Activated T-cell treated with anti-CD3 and anti-CD28 coated beads, Interleukin-2, amount 50 U/mL, for 72 hours (primary cell): ENCODE measurements at regions not wholly inside any gene's neighbourhood (a gene's known extent, or its start where the extent isn't known, plus 50 kb on each side); places are given as distances from the start of the nearest gene placed in this dataset.

Source experiments
- ATAC-seq, 2 donors: fragments of 150-1000 bp; cut with Tn5 transposase; replicated peaks in 1 of 2; 2 replicates each; pipeline ENCODE4 v1.10.0; 2021; ENCODE audit warnings: moderate library complexity in 2 of 2, mild to moderate bottlenecking in 1 of 2
- DNase-seq, 2 donors: peaks; one replicate each; pipeline ENCODE4 v3.0.0; 2021 to 2022; ENCODE audit warnings: mixed read lengths in 1 of 2
- H3K27ac Mint-ChIP-seq: one replicate; pipeline ENCODE4 v1.8.0; 2022; ENCODE audit warnings: mild to moderate bottlenecking, moderate library complexity, mixed read lengths
- H3K27me3 Mint-ChIP-seq: one replicate; pipeline ENCODE4 v1.8.0; 2022; ENCODE audit warnings: low read depth, mixed read lengths
- H3K36me3 Mint-ChIP-seq, 2 donors: one replicate each; pipeline ENCODE4 v1.8.0; 2022; ENCODE audit warnings: mixed read lengths in 2 of 2, mild to moderate bottlenecking in 1 of 2; ENCODE audit not compliant: insufficient read depth in 2 of 2
- H3K4me1 Mint-ChIP-seq: one replicate; pipeline ENCODE4 v1.8.0; 2022; ENCODE audit warnings: low read depth, mixed read lengths
- H3K4me3 Mint-ChIP-seq, 2 donors: one replicate each; pipeline ENCODE4 v1.8.0; 2022; ENCODE audit warnings: mild to moderate bottlenecking in 2 of 2, mixed read lengths in 2 of 2, moderate library complexity in 2 of 2
- H3K9me3 Mint-ChIP-seq, 2 donors: one replicate each; pipeline ENCODE4 v1.8.0; 2022; ENCODE audit warnings: mixed read lengths in 2 of 2

DNA sequence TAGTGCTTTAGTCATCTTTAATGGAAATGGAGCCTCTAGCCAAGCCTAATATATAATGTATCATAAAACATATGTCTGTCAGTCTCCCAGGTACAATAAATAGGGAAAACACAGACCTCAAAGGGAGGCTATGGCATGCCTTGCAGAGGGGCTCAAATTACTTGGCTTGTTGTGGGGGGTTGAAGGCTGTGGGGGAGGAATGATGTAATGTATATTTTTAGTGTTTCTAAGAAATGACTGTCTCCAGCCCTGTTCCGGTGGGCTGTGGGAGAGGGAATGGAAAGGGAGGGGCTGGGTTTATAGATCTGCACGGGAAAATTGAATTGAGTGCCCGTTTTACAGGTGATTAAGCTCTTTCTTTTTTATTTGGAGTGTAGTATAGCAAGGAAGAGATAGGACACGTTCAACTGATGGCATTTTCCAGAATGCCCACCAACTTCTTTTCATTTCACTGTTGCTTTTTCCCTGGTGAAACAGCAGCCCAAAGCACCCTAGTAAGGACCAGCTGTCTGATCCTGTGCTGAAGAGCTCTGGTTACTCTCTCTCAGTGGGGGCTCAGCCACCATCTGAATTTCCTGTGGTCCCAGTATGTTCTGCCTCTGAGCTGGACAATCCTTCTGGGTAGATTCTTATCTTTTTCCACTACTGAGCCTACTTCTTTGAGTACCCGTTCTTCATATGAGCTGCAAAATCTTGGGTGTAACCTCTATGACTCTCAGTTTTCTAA, 220.7 kb upstream of the CASK start:
- H3K9me3 Mint-ChIP-seq = peaks cover 5 to 6% of the 10 kb centered on the region in 2 donors
- H3K27ac Mint-ChIP-seq = no peak overlapping the region
- no peaks in the 10 kb centered on the region for H3K4me1 Mint-ChIP-seq
- H3K27me3 Mint-ChIP-seq = peaks cover 19% of the 10 kb centered on the region
- H3K36me3 Mint-ChIP-seq = peaks cover 1 to 6% of the 10 kb centered on the region in 2 donors
- H3K4me3 Mint-ChIP-seq = no peak overlapping the region
- ATAC-seq = no peak
- DNase-seq = no peak

DNA sequence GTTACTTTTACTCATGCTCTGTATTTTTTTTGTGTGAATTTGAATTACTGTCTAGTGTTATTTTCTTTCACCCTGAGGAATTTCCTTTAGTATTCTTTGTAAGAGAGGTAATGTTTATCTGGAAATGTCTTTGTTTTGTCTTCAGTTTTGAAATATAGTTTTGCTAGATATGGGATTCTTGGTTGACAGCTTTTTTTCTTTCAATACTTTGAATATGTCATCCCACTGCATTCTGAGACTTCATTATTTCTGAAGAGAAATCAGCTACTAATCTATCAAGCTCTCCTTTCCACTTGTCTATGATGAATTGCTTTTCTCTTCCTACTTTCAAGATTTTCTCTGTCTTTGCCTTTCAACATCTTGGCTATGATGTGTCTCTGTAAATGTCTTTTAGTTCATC, 217.0 kb upstream of the CASK start:
- no peak overlapping the region for H3K27ac Mint-ChIP-seq
- no peaks in the 10 kb centered on the region for H3K4me1 Mint-ChIP-seq
- DNase-seq (no peak), ATAC-seq (no peak)
- peaks cover 1 to 6% of the 10 kb centered on the region in 2 donors for H3K36me3 Mint-ChIP-seq
- H3K9me3 Mint-ChIP-seq = peaks cover 7 to 9% of the 10 kb centered on the region in 2 donors
- H3K4me3 Mint-ChIP-seq = no peak overlapping the region
- H3K27me3 Mint-ChIP-seq = peaks cover 16% of the 10 kb centered on the region

DNA sequence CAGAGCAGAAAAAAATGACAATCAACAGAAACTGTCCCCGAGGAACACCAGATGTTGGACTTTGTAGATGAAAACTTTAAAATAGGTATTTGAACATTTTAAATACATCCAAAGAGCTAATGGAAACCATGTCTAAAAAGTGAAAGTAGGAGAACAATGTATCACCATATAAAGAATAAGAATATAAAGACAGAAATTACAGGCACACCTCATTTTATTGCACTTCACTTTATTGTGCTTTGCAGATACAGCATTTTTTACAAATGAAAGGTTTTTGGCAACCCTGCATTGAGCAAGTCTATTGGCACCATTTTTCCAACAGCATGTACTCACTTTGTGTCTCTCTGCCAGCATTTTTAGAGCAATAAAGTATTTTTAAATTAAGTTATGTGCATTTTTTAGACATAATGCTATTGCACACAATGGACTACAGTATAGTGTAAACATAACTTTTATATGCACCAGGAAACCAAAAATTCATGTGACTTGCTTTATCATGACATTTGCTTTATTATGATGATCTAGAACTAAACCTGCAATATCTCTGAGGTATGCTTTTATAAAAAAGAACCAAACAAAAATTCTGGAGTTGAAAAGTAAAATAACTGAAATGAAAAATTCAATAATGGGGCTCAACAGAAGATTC, 212.4 kb upstream of the CASK start:
- H3K4me1 Mint-ChIP-seq = no peaks in the 10 kb centered on the region
- no peak for ATAC-seq

DNA sequence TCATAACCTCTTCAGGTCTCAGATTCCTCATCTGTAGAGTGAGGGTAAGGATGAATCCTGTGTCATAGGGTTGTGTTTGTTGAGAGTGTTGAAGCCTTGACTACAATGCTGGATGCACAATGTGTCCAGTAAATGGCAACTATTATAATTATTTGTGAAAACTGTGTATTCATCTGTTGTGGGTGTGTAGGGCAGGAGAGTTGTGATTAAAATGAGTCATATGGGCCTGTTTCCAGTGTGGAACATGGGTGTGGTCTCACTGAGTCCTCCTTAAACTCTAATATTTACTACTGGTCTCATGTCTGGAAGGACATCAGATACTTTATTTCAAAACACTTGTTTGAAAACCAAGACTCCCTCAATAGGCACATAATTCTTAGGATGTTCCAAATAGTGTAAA, 208.5 kb upstream of the CASK start:
- no peaks in the 10 kb centered on the region for H3K36me3 Mint-ChIP-seq
- ATAC-seq = no peak
- no peak overlapping the region for H3K27ac Mint-ChIP-seq
- H3K4me3 Mint-ChIP-seq = no peak overlapping the region
- H3K4me1 Mint-ChIP-seq = peaks cover 14% of the 10 kb centered on the region
- DNase-seq = no peak
- H3K27me3 Mint-ChIP-seq = peaks cover 26% of the 10 kb centered on the region
- peaks cover 1 to 2% of the 10 kb centered on the region in 2 donors for H3K9me3 Mint-ChIP-seq

More for the DNA sequence above, 212.4 kb upstream of the CASK start:
- DNase-seq = no peak
- H3K4me3 Mint-ChIP-seq = no peak overlapping the region
- no peak overlapping the region for H3K27ac Mint-ChIP-seq
- peaks cover 0 to 2% of the 10 kb centered on the region in 2 donors for H3K36me3 Mint-ChIP-seq
- H3K27me3 Mint-ChIP-seq = peaks cover 12% of the 10 kb centered on the region
- peaks cover 5 to 7% of the 10 kb centered on the region in 2 donors for H3K9me3 Mint-ChIP-seq

DNA sequence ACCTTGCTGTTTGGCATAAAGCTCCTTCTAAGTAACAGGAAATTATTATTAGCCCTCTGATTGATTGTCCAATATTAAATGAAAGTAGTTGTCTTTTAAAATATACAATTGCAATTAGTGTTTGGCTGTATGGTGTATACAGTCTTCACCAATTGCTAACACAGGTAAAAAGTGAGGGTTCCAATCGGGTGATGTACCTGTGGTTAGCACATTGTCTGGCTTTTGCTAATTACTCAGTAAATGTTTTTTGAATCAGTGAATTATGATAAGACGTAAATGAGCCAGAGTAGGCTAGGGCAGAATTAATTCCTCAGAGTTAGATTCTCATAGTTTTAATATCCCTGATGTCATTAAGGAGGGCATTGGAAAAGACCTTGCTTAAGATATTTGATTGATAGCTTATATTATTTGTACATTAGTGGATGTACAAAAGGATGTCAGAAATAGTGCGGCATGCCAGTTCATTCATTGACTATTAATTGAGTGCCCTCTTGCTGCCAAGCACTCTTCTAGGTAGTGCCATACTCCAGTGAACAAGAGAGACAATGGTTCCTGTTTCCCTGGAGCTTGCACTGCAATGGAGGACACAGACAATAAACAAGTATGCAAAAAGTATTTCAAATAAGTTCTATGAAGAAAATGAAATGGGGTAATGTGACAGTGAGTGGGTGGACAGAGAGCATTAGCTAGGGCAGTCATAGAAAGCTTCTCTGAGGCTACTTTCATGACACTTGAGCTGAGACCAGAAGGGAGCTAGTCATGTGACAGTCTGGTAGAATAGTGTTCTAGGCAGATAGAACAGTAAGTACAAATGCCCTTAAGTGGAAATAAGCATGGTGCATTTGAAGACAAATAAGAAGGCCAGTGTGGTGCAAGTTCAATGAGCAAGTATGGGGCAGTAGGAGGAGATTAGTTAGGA, 205.9 kb upstream of the CASK start:
- ATAC-seq (no peak), DNase-seq (no peak)
- Mint-ChIP-seq H3K9me3 (no peaks in the 10 kb centered on the region), H3K27ac (peak overlapping the region; percentile 73), H3K27me3 (peaks cover 26% of the 10 kb centered on the region), H3K36me3 (no peaks in the 10 kb centered on the region), H3K4me3 (peak overlapping the region in 1 of 2 donors; percentile 66), H3K4me1 (peaks cover 24% of the 10 kb centered on the region)

DNA sequence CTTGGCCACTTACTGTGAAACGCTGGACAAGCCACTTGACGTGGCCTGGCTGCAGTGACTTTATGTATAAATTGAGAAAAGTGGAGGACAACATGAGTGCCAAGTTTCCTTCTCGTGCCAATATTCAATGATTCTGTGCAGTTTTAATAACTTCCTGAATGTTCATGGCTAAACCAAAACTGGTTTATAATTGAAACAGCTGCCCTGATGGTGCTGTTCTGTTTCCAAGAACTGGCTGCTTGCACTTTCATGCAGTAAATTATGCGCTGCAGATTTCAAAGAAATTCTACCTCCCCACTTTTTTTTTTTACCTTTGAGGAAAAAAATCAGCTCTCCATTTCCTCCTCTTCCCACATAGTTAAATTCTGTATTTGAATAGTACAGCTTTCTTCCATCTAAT, 205.2 kb upstream of the CASK start:
- Mint-ChIP-seq H3K4me3 (peak overlapping the region; percentile 13 to 66), H3K36me3 (no peaks in the 10 kb centered on the region), H3K4me1 (peaks cover 24% of the 10 kb centered on the region), H3K9me3 (no peaks in the 10 kb centered on the region), H3K27me3 (peaks cover 26% of the 10 kb centered on the region), H3K27ac (peak overlapping the region; percentile 73)
- ATAC-seq (no peak), DNase-seq (no peak)

DNA sequence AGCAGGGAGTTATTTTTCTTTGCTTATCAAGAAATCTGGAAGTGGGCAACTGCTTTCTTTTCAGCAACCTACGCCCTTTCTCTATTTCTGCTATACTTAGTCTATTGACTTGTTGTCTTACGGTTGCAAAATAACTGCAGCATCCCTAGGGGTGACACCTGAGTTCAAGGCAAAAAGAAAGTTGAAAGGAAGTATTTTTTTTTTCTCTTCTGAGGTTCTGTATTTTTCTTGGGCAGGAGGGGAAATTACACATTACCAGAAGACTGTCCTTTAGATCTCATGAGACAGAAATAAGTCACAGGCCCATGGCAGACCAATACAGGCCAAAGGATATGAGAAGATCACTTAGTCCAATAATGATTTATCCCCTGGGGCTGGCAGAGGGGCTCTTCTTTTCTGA, 204.7 kb upstream of the CASK start:
- peak; percentile 75 for ATAC-seq
- H3K27ac Mint-ChIP-seq = peak overlapping the region; percentile 73
- H3K36me3 Mint-ChIP-seq = no peaks in the 10 kb centered on the region
- peaks cover 26% of the 10 kb centered on the region for H3K27me3 Mint-ChIP-seq
- peaks cover 24% of the 10 kb centered on the region for H3K4me1 Mint-ChIP-seq
- H3K4me3 Mint-ChIP-seq = peak overlapping the region; percentile 15 to 66
- no peak for DNase-seq
- H3K9me3 Mint-ChIP-seq = no peaks in the 10 kb centered on the region

DNA sequence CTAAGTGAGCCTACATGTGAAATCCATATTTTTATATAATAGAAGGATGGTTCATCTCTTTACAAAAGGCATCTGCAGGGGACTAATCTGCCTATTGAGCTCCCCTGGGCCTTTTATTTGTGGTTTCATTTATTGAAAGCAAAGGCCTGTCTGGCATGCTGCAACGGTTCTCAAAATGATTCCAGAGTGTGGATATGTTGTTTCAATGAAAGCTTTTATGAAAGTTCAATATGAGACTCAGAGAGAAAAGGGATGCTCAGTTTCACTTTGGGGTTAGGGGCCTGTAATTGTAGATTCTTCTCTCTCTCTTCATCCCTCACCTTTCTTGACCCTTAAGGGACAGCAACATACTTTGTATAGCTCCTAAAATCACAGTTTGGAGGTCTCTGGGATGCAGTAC, 204.2 kb upstream of the CASK start:
- Mint-ChIP-seq H3K27me3 (peaks cover 26% of the 10 kb centered on the region), H3K4me3 (peak overlapping the region; percentile 15 to 66), H3K27ac (peak overlapping the region; percentile 73), H3K4me1 (peaks cover 24% of the 10 kb centered on the region), H3K9me3 (no peaks in the 10 kb centered on the region), H3K36me3 (no peaks in the 10 kb centered on the region)
- no peak for DNase-seq
- peak; percentile 35 to 41 for ATAC-seq

DNA sequence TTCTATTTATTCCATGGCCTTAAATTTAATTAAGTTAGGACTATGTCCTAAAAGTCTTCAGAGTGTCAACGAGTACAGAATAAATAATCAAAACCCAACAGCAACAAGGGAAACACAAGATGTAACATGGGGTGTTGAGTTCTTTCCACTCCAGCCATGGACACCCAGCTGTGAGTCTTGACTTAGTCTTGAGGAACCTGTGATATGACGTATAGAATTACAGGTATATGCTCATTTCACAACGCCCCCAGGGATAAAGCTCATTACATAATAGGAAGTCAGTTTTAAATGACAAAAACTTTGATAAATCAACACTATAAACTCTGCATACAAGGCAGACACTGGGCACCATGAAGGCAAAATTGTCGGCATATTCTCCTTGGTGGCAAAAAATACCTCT, 200.0 kb upstream of the CASK start:
- Mint-ChIP-seq H3K9me3 (no peaks in the 10 kb centered on the region), H3K4me3 (no peak overlapping the region), H3K36me3 (no peaks in the 10 kb centered on the region), H3K27ac (no peak overlapping the region), H3K27me3 (no peaks in the 10 kb centered on the region), H3K4me1 (peaks cover 24% of the 10 kb centered on the region)
- ATAC-seq (no peak), DNase-seq (no peak)

DNA sequence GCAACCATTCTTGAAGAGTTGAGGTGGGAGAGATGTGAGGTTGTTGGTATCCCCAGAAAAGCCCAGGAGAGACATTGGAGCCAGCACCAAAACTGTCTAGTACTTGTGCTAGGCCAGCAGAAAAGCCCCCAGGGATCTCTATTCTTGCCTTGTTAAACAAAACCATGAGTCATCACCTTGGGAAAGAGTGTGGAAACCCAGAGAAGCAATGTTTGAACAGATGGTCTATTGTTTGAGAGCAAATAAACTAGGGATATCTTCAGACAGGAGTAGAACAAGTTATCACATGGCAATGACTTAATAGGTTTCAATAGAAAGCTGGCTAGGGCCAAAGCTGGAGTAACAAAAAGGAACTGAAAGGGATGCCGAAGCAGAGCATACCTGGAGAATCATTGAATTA, 195.7 kb upstream of the CASK start:
- ATAC-seq (no peak), DNase-seq (no peak)
- Mint-ChIP-seq H3K27me3 (peaks cover 7% of the 10 kb centered on the region), H3K9me3 (peaks cover 0 to 3% of the 10 kb centered on the region in 2 donors), H3K27ac (no peak overlapping the region), H3K4me1 (no peaks in the 10 kb centered on the region), H3K4me3 (no peak overlapping the region), H3K36me3 (no peaks in the 10 kb centered on the region)

DNA sequence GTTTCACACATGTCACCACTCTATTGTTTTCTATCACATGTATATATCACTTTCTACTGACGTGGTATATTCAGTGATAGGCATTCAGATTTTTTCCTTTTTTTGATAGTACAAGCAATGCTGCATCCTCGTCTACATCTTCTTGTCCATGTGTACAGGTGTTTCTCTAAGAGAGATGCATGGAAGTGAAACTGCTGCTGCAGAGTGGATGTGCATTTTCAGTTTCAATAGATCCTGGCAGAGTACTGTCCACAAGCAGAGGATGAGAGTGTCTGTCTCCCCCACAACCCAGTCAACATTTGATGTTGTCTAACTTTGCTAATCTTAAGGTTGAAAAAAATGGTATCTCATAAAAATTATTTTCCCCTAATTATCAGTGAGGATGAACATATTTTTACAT, 194.0 kb upstream of the CASK start:
- no peak for DNase-seq
- Mint-ChIP-seq H3K4me3 (no peak overlapping the region), H3K36me3 (peaks cover 0 to 3% of the 10 kb centered on the region in 2 donors), H3K4me1 (no peaks in the 10 kb centered on the region), H3K27ac (no peak overlapping the region), H3K27me3 (peaks cover 16% of the 10 kb centered on the region), H3K9me3 (peaks cover 1 to 3% of the 10 kb centered on the region in 2 donors)
- no peak for ATAC-seq

DNA sequence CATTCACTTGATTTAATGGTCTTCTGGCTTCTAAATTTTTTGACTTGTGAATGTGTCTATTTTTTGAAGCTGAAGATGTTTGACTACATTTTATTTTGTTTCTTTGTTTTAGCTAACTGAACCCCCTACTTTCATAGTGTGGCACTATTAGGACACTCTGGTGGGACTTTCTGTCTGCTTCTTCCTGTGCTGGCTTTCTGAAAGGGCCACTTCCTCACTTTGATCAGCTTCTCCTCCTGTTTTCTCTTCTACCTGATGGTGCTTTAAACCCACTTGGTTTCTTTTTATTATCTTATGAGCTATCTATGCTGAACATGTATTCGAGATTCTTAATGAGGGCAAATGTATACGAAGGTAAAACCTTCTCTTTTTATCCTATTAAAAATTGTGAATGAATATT, 186.1 kb upstream of the CASK start:
- Mint-ChIP-seq H3K27ac (no peak overlapping the region), H3K27me3 (peaks cover 12% of the 10 kb centered on the region), H3K36me3 (peaks cover 0 to 3% of the 10 kb centered on the region in 2 donors), H3K9me3 (peaks cover 2 to 3% of the 10 kb centered on the region in 2 donors), H3K4me3 (peak overlapping the region in 1 of 2 donors; percentile 6), H3K4me1 (peaks cover 24% of the 10 kb centered on the region)
- no peak for DNase-seq
- no peak for ATAC-seq
